Trophoblast cell (in vitro differentiated cells and primary cell): ENCODE measurements at regions not wholly inside any gene's neighbourhood (a gene's known extent, or its start where the extent isn't known, plus 50 kb on each side); places are given as distances from the start of the nearest gene placed in this dataset.

ENCODE experiments used
- DNase-seq, 2 donors: peaks; one replicate each; pipeline ENCODE4 v3.0.0-alpha.2; 2016
- H2AFZ ChIP-seq: 2 replicates; pipeline ENCODE4 v1.6.1; 2013; ENCODE audit warnings: low read length, moderate library complexity, mild to moderate bottlenecking; ENCODE audit not compliant: insufficient read depth, poor library complexity
- H2AK5ac ChIP-seq: 2 replicates; pipeline ENCODE4 v1.6.1; 2013; ENCODE audit warnings: mild to moderate bottlenecking, low read length
- H2BK120ac ChIP-seq: 2 replicates; pipeline ENCODE4 v1.6.1; 2013; ENCODE audit warnings: low read length, mild to moderate bottlenecking, moderate library complexity; ENCODE audit not compliant: insufficient read depth, poor library complexity
- H2BK12ac ChIP-seq: 2 replicates; pipeline ENCODE4 v1.6.1; 2013; ENCODE audit warnings: mild to moderate bottlenecking, low read length, moderate library complexity
- H2BK5ac ChIP-seq: 2 replicates; pipeline ENCODE4 v1.6.1; 2013; ENCODE audit warnings: low read length, low read depth, moderate library complexity, mild to moderate bottlenecking; ENCODE audit not compliant: poor library complexity
- H3K14ac ChIP-seq: 2 replicates; pipeline ENCODE4 v1.6.1; 2013; ENCODE audit warnings: mild to moderate bottlenecking, low read length
- H3K18ac ChIP-seq: 2 replicates; pipeline ENCODE4 v1.6.1; 2013; ENCODE audit warnings: mild to moderate bottlenecking, low read length
- H3K23ac ChIP-seq: 2 replicates; pipeline ENCODE4 v1.6.1; 2013; ENCODE audit warnings: low read length
- H3K27ac ChIP-seq: 2 replicates; pipeline ENCODE4 v1.5.1; 2013; ENCODE audit warnings: low read depth, mild to moderate bottlenecking, inconsistent platforms, low read length, moderate library complexity
- H3K27me3 ChIP-seq: 2 replicates; pipeline ENCODE4 v1.6.1; 2013; ENCODE audit warnings: inconsistent platforms, mild to moderate bottlenecking, low read length, moderate library complexity; ENCODE audit not compliant: insufficient read depth
- H3K36me3 ChIP-seq, 2 experiments: 1 replicate in 1 of 2; 2 replicates in 1 of 2; pipeline ENCODE4 v1.6.1; 2013; ENCODE audit warnings: low read length in 2 of 2, mild to moderate bottlenecking in 2 of 2, moderate library complexity in 1 of 2; ENCODE audit not compliant: insufficient read depth in 2 of 2, control insufficient read depth in 1 of 2
- H3K4ac ChIP-seq: 2 replicates; pipeline ENCODE4 v1.6.1; 2013; ENCODE audit warnings: low read depth, mild to moderate bottlenecking, low read length, moderate library complexity
- H3K4me1 ChIP-seq, 2 experiments: 1 replicate in 1 of 2; 2 replicates in 1 of 2; pipeline ENCODE4 v1.6.1; 2013; ENCODE audit warnings: low read length in 2 of 2, mild to moderate bottlenecking in 2 of 2, moderate library complexity in 1 of 2; ENCODE audit not compliant: insufficient read depth in 2 of 2, control insufficient read depth in 1 of 2
- H3K4me2 ChIP-seq: 2 replicates; pipeline ENCODE4 v1.6.1; 2013; ENCODE audit warnings: inconsistent platforms, mild to moderate bottlenecking, low read length, moderate library complexity
- H3K4me3 ChIP-seq: 2 replicates; pipeline ENCODE4 v1.5.1; 2013; ENCODE audit warnings: mild to moderate bottlenecking, low read depth, low read length, inconsistent platforms
- H3K79me1 ChIP-seq: one replicate; pipeline ENCODE4 v1.6.1; 2013; ENCODE audit warnings: low read length
- H3K79me2 ChIP-seq: 2 replicates; pipeline ENCODE4 v1.6.1; 2013; ENCODE audit warnings: low read length, mild to moderate bottlenecking; ENCODE audit not compliant: control insufficient read depth, insufficient read depth, poor library complexity
- H3K9ac ChIP-seq: 2 replicates; pipeline ENCODE4 v1.6.1; 2013; ENCODE audit warnings: mild to moderate bottlenecking, low read length
- H3K9me3 ChIP-seq: 2 replicates; pipeline ENCODE4 v1.6.1; 2013; ENCODE audit warnings: low read depth, mild to moderate bottlenecking, control low read depth, inconsistent platforms, low read length; ENCODE audit not compliant: insufficient read depth
- H4K12ac ChIP-seq: 2 replicates; pipeline ENCODE4 v1.6.1; 2013; ENCODE audit warnings: low read depth, mild to moderate bottlenecking, low read length, moderate library complexity
- H4K8ac ChIP-seq: 2 replicates; pipeline ENCODE4 v1.6.1; 2013; ENCODE audit warnings: low read depth, mild to moderate bottlenecking, low read length, moderate library complexity
- H4K91ac ChIP-seq: one replicate; pipeline ENCODE4 v1.6.1; 2013; ENCODE audit warnings: low read depth, mild to moderate bottlenecking, low read length, moderate library complexity
- WGBS: extraction: QIAGEN DNeasy Blood & Tissue Kit; methylation state at CpG from one replicate; pipeline ENCODE4 v1.1.7; 2013; ENCODE audit warnings: missing lambda C conversion rate; ENCODE audit not compliant: insufficient read length, insufficient coverage; ENCODE audit errors: extremely low coverage; 5-methylcytosine and 5-hydroxymethylcytosine counted together

DNA sequence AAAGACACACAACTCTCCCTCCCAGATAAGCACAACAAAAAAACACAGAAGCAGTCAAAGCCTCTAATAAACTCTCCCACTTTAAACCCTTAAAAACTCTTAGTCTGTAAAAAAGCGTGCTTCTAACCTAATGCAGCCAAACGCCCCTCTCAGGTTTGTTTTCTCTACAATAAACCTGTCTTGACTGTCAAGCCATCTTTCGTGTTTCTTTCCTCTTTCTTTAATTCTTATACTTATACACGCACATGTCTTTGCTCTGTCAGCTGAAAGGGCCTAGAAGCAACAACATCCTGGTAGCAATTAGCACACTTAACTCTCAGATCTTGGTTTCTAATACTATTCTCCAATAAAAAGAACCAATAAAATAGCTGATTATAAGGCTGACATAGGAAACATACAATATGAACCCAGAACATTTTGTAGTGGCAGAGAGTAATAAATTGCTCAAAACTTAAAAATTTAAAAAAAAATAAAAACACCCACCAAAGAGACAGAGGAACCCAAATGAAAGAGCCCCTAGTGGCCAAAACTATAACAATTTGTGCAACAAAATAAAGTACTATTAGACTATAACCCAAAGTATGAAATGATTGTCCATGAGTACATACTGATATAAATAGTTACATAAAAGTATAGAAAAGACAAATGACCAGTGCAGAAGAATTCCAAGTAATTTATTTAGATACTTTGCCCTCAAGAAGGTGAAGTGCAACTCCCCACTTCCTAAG lies 440.4 kb upstream of the ADGRL3 start:
- H3K79me1 ChIP-seq, result no peaks in the 10 kb centered on the region
- H3K4ac ChIP-seq, result no peak overlapping the region
- H4K91ac ChIP-seq, result no peak overlapping the region
- H2BK120ac ChIP-seq, result no peak overlapping the region
- H3K4me2 ChIP-seq, result no peak overlapping the region
- no peak overlapping the region for H3K18ac ChIP-seq
- H3K27me3 ChIP-seq, result no peaks in the 10 kb centered on the region
- H4K12ac ChIP-seq, result no peak overlapping the region
- no peaks in the 10 kb centered on the region for H3K36me3 ChIP-seq
- no peak overlapping the region for H3K4me3 ChIP-seq
- H3K9ac ChIP-seq, result no peak overlapping the region
- H2BK12ac ChIP-seq, result no peak overlapping the region
- no peak overlapping the region for H3K14ac ChIP-seq
- H2AFZ ChIP-seq, result no peak overlapping the region
- H2BK5ac ChIP-seq, result no peak overlapping the region
- H2AK5ac ChIP-seq, result no peak overlapping the region
- no peaks in the 10 kb centered on the region for H3K79me2 ChIP-seq
- H3K23ac ChIP-seq, result no peak overlapping the region
- no CpG with 5 or more reads among the region's 4 CpGs for WGBS
- H3K9me3 ChIP-seq, result no peaks in the 10 kb centered on the region
- no peak overlapping the region for H3K27ac ChIP-seq
- no peaks in the 10 kb centered on the region for H3K4me1 ChIP-seq
- H4K8ac ChIP-seq, result no peak overlapping the region
- DNase-seq, result no peak

DNA sequence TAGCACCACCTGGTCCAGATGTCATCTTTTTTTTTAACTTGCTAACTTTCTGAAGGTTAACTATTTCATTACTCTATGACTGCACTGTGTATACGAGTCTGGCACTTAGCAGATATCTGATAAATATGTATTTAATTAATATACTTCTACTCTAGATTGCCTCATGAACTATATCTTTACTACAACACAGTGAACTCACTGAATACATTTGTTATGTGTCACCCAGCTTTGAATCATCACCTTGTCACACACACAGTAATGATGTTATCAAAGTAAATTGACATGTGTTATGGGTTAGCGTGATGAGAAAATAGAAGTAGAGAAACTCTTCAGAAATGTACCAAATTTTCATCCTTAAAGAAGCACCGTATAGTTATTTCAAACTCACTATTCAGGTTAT lies 419.3 kb upstream of the ADGRL3 start:
- Histone ChIP-seq H4K91ac (no peak overlapping the region), H3K4me3 (no peak overlapping the region), H4K8ac (no peak overlapping the region), H4K12ac (no peak overlapping the region), H3K4ac (no peak overlapping the region), H2BK12ac (no peak overlapping the region), H2BK5ac (no peak overlapping the region), H3K9me3 (no peaks in the 10 kb centered on the region), H2AK5ac (no peak overlapping the region), H3K14ac (no peak overlapping the region), H3K27ac (no peak overlapping the region), H3K18ac (no peak overlapping the region), H3K23ac (no peak overlapping the region), H3K4me2 (no peak overlapping the region), H2BK120ac (no peak overlapping the region), H3K27me3 (no peaks in the 10 kb centered on the region), H3K79me2 (no peaks in the 10 kb centered on the region), H3K36me3 (no peaks in the 10 kb centered on the region), H2AFZ (no peak overlapping the region), H3K79me1 (no peaks in the 10 kb centered on the region), H3K4me1 (no peaks in the 10 kb centered on the region), H3K9ac (no peak overlapping the region)
- DNase-seq, result peak; percentile 32 to 73
- WGBS, result no CpG with 5 or more reads among the region's 3 CpGs

DNA sequence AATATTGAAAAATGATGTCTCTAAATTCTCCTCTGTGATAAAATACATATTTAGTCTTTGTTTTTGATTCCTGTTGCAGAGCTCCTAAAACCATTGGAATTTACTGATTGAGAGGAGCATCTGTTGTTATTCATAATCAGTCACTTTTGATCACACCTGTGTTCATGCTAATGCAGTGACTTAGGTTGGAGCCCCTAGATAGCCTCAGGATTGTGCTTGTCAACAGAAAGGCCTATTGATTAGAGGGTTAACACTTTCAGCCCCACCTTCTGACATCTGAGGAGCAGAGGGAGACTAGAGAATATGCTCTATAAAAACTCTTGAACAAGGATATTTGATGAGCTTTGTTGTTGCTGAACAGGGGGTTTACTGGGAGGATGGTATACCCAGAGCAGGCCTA lies 409.5 kb upstream of the ADGRL3 start:
- Histone ChIP-seq H3K4me1 (no peaks in the 10 kb centered on the region), H2BK12ac (no peak overlapping the region), H3K4me3 (no peak overlapping the region), H3K27ac (no peak overlapping the region), H2AFZ (no peak overlapping the region), H4K91ac (no peak overlapping the region), H3K79me2 (no peaks in the 10 kb centered on the region), H2AK5ac (no peak overlapping the region), H3K4ac (no peak overlapping the region), H3K18ac (no peak overlapping the region), H3K9ac (no peak overlapping the region), H2BK120ac (no peak overlapping the region), H3K79me1 (no peaks in the 10 kb centered on the region), H3K4me2 (no peak overlapping the region), H3K14ac (no peak overlapping the region), H3K36me3 (no peaks in the 10 kb centered on the region), H3K9me3 (no peaks in the 10 kb centered on the region), H3K23ac (no peak overlapping the region), H4K8ac (no peak overlapping the region), H4K12ac (no peak overlapping the region), H3K27me3 (no peaks in the 10 kb centered on the region), H2BK5ac (no peak overlapping the region)
- no peak for DNase-seq

- Histone ChIP-seq H3K4ac (no peak overlapping the region), H3K36me3 (no peaks in the 10 kb centered on the region), H2BK120ac (no peak overlapping the region), H3K79me1 (no peaks in the 10 kb centered on the region), H4K91ac (no peak overlapping the region), H4K8ac (no peak overlapping the region), H3K9me3 (no peaks in the 10 kb centered on the region), H2BK5ac (no peak overlapping the region), H2AK5ac (no peak overlapping the region), H3K9ac (no peak overlapping the region), H3K23ac (no peak overlapping the region), H3K18ac (no peak overlapping the region), H3K27me3 (no peaks in the 10 kb centered on the region), H3K79me2 (no peaks in the 10 kb centered on the region), H2AFZ (no peak overlapping the region), H4K12ac (no peak overlapping the region), H2BK12ac (no peak overlapping the region), H3K4me2 (no peak overlapping the region), H3K14ac (no peak overlapping the region), H3K4me3 (no peak overlapping the region), H3K27ac (no peak overlapping the region), H3K4me1 (no peaks in the 10 kb centered on the region)
- no peak for DNase-seq
- no CpG with 5 or more reads among the region's 14 CpGs for WGBS
These were observed 405.8 kb upstream of the ADGRL3 start for GRCh38 chr4:60794372-60794771.
